VCaP (cell line): ENCODE measurements at regions not wholly inside any gene's neighbourhood (a gene's known extent, or its start where the extent isn't known, plus 50 kb on each side); places are given as distances from the start of the nearest gene placed in this dataset.

Experiments
- H3K27ac ChIP-seq: fragments of 450-650 bp; 2 replicates; pipeline ENCODE4 v1.5.1; 2017
- CTCF ChIP-seq: fragments of 450-650 bp; conservative IDR thresholded peaks from 2 replicates; pipeline ENCODE4 v1.5.1; 2017; ENCODE audit warnings: mild to moderate bottlenecking, moderate library complexity

DNA sequence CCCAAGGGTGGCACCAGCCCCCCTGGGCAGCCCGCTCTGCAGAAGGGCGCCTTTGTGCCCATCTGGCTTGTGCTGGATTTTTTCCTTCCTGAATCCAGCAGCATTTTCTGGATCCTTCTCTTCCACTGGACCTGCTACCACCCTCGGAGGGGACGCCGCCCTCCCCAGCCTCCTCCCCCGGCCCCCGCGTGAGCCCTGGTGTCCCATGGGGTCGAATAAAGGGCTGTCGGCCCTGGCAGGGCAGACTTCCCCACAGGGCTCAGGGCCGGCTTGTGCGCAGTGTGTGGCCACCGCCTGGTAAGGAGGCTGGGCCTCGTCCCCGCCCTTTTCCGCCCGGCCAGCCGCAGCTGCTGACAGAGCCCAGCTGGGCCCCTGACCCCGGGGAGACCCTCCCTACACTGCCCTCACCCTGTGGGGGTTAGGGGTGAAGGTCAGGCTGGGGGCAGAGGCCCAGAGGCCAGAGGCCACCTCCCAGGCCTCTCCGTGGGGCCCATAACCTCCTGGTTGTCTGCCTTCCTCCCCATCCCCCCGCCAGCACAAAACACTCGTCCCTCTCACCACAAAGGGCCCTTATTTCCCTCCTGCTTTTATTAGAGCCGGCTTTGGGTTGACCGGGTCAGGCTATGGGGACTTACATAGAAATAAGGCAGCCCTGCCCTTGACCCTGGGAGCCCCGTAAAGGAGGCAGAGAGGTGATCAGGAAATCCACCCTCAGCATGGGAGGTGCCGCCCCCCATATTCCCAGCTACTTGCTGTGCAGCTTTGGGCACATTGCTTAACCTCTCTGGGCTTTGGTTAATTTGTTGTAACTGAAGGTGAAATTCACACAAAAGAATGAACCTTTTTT, 179.3 kb upstream of the CIBAR2 start:
- no peak overlapping the region for H3K27ac ChIP-seq
- TF ChIP-seq CTCF = no peak

GRCh38 chr16:85293458-85293857, 181.2 kb upstream of the CIBAR2 start:
- no peak for TF ChIP-seq CTCF
- H3K27ac ChIP-seq = no peak overlapping the region

GRCh38 chr16:85293904-85294642, 181.8 kb upstream of the CIBAR2 start:
- no peak for TF ChIP-seq CTCF
- H3K27ac ChIP-seq = no peak overlapping the region

DNA sequence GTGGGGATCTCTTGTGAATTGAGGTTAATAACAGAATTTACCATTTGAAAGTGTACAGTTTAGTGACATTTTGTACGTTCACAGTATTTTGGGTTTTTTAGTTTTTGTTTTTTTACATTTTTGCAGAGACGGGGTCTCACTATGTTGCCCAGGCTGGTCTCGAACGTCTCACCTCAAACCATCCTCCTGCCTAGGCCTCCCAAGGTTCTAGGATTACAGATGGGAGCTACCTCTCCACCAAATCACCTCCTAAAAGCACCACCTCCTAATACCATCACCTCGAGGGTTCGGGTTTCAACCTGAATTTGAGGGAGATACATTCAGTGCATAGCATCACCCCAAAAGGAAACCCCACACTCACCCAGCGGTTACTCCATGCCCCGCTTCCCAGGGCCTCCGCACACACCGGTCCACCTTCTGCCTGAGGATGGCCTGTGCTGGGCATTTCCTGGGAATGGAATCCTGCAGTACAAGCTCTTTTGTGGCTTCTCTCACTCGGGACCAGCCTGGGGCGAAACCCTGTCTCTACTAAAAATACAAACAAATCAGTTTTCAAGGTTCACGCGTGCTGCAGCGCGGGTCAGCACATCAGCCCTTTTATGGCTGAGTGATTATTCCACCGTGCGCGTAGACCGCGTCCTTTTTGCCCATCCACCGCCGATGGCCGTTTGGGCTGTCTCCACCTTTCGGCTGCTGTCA, 182.7 kb upstream of the CIBAR2 start:
- TF ChIP-seq CTCF = no peak

DNA sequence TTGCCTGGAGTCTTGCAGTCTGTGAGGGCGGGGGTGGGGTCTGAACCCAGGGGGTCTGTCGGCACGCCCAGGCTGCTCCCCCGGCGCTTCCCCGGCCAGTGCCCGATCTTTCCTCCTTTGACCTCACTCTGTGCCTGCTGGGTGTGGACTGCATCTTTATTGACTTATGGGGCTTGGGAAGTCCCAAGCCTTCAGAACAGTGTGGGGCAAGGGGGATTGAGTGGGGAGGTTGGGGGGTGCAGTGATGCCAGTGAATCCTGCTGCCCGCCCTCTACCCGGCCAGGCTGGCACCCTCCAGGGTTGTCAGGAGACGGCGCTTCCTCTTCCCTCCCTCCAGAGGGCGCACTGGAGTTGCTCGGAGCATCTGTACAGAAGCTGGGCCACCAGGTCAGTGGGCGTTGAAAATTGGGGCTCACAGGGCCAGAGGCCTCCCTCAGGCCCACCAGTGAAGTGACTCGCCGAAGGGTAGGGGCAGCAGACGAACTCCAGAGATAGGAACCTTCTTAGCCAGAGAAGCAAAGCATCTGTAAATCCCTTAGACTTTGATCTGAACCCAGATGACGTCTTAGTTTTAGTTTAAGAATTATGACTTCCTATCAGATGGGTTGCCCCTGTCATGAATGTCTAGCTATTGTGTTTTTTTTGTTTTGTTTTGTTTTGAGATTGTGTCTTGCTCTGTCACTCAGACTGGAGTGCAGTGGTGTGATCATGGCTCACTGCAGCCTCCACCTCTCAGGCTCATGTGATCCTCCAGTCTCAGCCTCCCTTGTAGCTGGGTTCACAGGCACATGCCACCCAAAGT, 184.8 kb upstream of the CIBAR2 start:
- no peak overlapping the region for H3K27ac ChIP-seq
- TF ChIP-seq CTCF = peak; percentile 60

More for the DNA sequence above, 182.7 kb upstream of the CIBAR2 start:
- no peak overlapping the region for H3K27ac ChIP-seq

GRCh38 chr16:85297881-85298280, 185.6 kb upstream of the CIBAR2 start:
- no peak for TF ChIP-seq CTCF
- no peak overlapping the region for H3K27ac ChIP-seq
